Endothelial cell of umbilical vein (primary cell): ENCODE measurements at regions not wholly inside any gene's neighbourhood (a gene's known extent, or its start where the extent isn't known, plus 50 kb on each side); places are given as distances from the start of the nearest gene placed in this dataset.

Experiments
- BruUV-seq: library from RNA; stranded (reverse); fragments of 400-500 nt; replicated peaks from 2 replicates; lab custom pipeline; 2021; lab: Mats Ljungman, UMichigan
- CTCF ChIA-PET: fragments of 300-600, 350-600 bp; sonication (Branson Sonifier 250); formaldehyde crosslinking; loops from one replicate; lab custom pipeline; 2021; ENCODE audit warnings: antibody characterized with exemption, inconsistent platforms; lab: Charles Lee
- POLR2A ChIA-PET: fragments of 300-600, 350-600 bp; sonication (Branson Sonifier 250); formaldehyde crosslinking; loops from one replicate; lab custom pipeline; 2021; ENCODE audit warnings: antibody characterized with exemption, inconsistent platforms; lab: Charles Lee
- DNase-seq: peaks from one replicate; pipeline ENCODE4 v3.0.0-alpha.2; 2011; ENCODE audit warnings: low read depth, low spot score
- FAIRE-seq: peaks from 2 replicates; lab custom pipeline; 2011; peaks lifted over from hg19 to GRCh38; lab: Jason Lieb, UNC
- H2AFZ ChIP-seq: 2 replicates; pipeline ENCODE4 v1.6.0; 2012; ENCODE audit warnings: low read depth, low read length, control low read depth, inconsistent platforms
- H3K27ac ChIP-seq: 2 replicates; pipeline ENCODE4 v1.5.1; 2011; ENCODE audit warnings: low read depth, mild to moderate bottlenecking, control low read depth, low read length, moderate library complexity; ENCODE audit not compliant: insufficient read depth
- H3K27me3 ChIP-seq, 2 experiments: 2 replicates each; pipeline versions ENCODE4 v1.6.0 to v1.6.1; 2011; ENCODE audit warnings: low read length in 2 of 2, mixed read lengths in 1 of 2; ENCODE audit not compliant: control insufficient read depth in 2 of 2, insufficient read depth in 2 of 2
- H3K36me3 ChIP-seq, 2 experiments: 2 replicates in 1 of 2; 3 replicates in 1 of 2; pipeline ENCODE4 v1.5.1; 2011; ENCODE audit warnings: low read length in 2 of 2, mild to moderate bottlenecking in 1 of 2, moderate library complexity in 1 of 2; ENCODE audit not compliant: control insufficient read depth in 2 of 2, insufficient read depth in 2 of 2; ENCODE audit errors: extremely low read depth in 1 of 2
- H3K4me1 ChIP-seq: 3 replicates; pipeline ENCODE4 v1.5.1; 2011; ENCODE audit warnings: mild to moderate bottlenecking, low read length; ENCODE audit not compliant: control insufficient read depth, insufficient read depth; ENCODE audit errors: extremely low read depth
- H3K4me2 ChIP-seq: 2 replicates; pipeline ENCODE4 v1.6.1; 2011; ENCODE audit warnings: low read length, control low read depth, mixed read lengths; ENCODE audit not compliant: insufficient read depth
- H3K4me3 ChIP-seq, 3 experiments: fragments of 200-600 bp in 1 of 3; sonication (generic), shearing (Covaris generic) in 1 of 3; replicated peaks in 1 of 3; 2 replicates each; pipeline ENCODE4 v1.5.1; 2011 to 2016; ENCODE audit warnings: control low read depth in 3 of 3, low read length in 3 of 3, mild to moderate bottlenecking in 2 of 3, inconsistent platforms in 1 of 3, low read depth in 1 of 3, moderate library complexity in 1 of 3; ENCODE audit not compliant: insufficient read depth in 1 of 3
- H3K79me2 ChIP-seq: 2 replicates; pipeline ENCODE4 v1.6.0; 2012; ENCODE audit warnings: low read length, inconsistent platforms; ENCODE audit not compliant: control insufficient read depth, insufficient read depth
- H3K9ac ChIP-seq: replicated peaks from 2 replicates; pipeline ENCODE3; 2011; ENCODE audit warnings: low read length, control low read depth; ENCODE audit not compliant: insufficient read depth; ENCODE audit errors: extremely low read depth
- H3K9me1 ChIP-seq: replicated peaks from 3 replicates; pipeline ENCODE4 v1.6.0; 2011; ENCODE audit warnings: mild to moderate bottlenecking, low read length; ENCODE audit not compliant: control insufficient read depth, insufficient read depth; ENCODE audit errors: extremely low read depth
- H3K9me3 ChIP-seq: replicated peaks from 2 replicates; pipeline ENCODE4 v1.5.1; 2012; ENCODE audit warnings: low read length, inconsistent platforms; ENCODE audit not compliant: control insufficient read depth, insufficient read depth
- H4K20me1 ChIP-seq: replicated peaks from 2 replicates; pipeline ENCODE3; 2011; ENCODE audit warnings: mild to moderate bottlenecking, low read length; ENCODE audit not compliant: control insufficient read depth, insufficient read depth; ENCODE audit errors: extremely low read depth
- CTCF ChIP-seq, 2 donors: IDR thresholded peaks; 1 replicate in 1 of 2; 2 replicates in 1 of 2; pipeline ENCODE4 v1.5.1; 2011; ENCODE audit warnings: low read length in 2 of 2, mild to moderate bottlenecking in 2 of 2, moderate library complexity in 2 of 2, control low read depth in 1 of 2, inconsistent platforms in 1 of 2, low read depth in 1 of 2; ENCODE audit not compliant: insufficient read depth in 1 of 2; ENCODE audit errors: extremely low read depth in 1 of 2
- EZH2 ChIP-seq: IDR thresholded peaks from 2 replicates; pipeline ENCODE4 v1.6.1; 2012; ENCODE audit warnings: borderline replicate concordance, low read depth, mild to moderate bottlenecking, moderate library complexity, low read length, inconsistent platforms; ENCODE audit not compliant: severe bottlenecking
- JUN ChIP-seq: IDR thresholded peaks from 2 replicates; pipeline ENCODE4 v1.6.1; 2011; ENCODE audit warnings: borderline replicate concordance, low read depth; ENCODE audit not compliant: insufficient read length, insufficient read depth
- MAX ChIP-seq: IDR thresholded peaks from 2 replicates; pipeline ENCODE4 v1.6.1; 2011; ENCODE audit not compliant: insufficient read depth, insufficient read length
- MYC ChIP-seq: IDR thresholded peaks from one replicate; pipeline ENCODE4 v1.6.1; 2011; ENCODE audit warnings: mild to moderate bottlenecking, low read depth, low read length
- POLR2A ChIP-seq: IDR thresholded peaks from 2 replicates; pipeline ENCODE4 v1.6.1; 2012; ENCODE audit warnings: low read depth, mild to moderate bottlenecking, control low read depth, low read length
- POLR2AphosphoS5 ChIP-seq: IDR thresholded peaks from 2 replicates; pipeline ENCODE4 v1.6.1; 2012; ENCODE audit warnings: low read depth, mild to moderate bottlenecking, control low read depth, low read length, moderate library complexity; ENCODE audit not compliant: insufficient read depth
- dilution Hi-C: fragments of 300-500 bp; cut with MboI; formaldehyde crosslinking; loops from one replicate; pipeline ENCODE4 v1.15.0; 2019; ENCODE audit warnings: low sequenced_read_pairs; ENCODE audit not compliant: extremely low pct_ligation_motif_present
- intact Hi-C: fragments of 100-400 bp; cut with micrococcal nuclease; formaldehyde crosslinking; loops from one replicate; pipeline ENCODE4 v1.10.0; 2022

- FAIRE-seq = no peak
- BruUV-seq = no TSS peak
- H3K27ac ChIP-seq = no peak overlapping the region
These were observed 437.5 kb downstream of the KIF20B start for GRCh38 chr10:90138844-90139243.

More at GRCh38 chr10:90138844-90139243, 437.5 kb downstream of the KIF20B start:
- Histone ChIP-seq H3K36me3 (no peaks in the 10 kb centered on the region), H3K4me1 (no peaks in the 10 kb centered on the region), H3K9me1 (no peaks in the 10 kb centered on the region), H3K79me2 (no peaks in the 10 kb centered on the region), H3K9ac (no peak overlapping the region), H4K20me1 (no peaks in the 10 kb centered on the region), H3K4me3 (no peak overlapping the region), H3K27me3 (peaks cover 0 to 4% of the 10 kb centered on the region in 2 experiments), H3K4me2 (no peak overlapping the region), H3K9me3 (peaks cover 4% of the 10 kb centered on the region), H2AFZ (no peak overlapping the region)
- dilution Hi-C loops (no loop called here), intact Hi-C loops (loop anchor here (1.0 to 2.0 kb wide), 2 partner anchors 184 to 346 kb away; no protein-coding TSS in a partner anchor)
- ChIA-PET POLR2A (no interaction called here), CTCF (no interaction called here)
- TF ChIP-seq POLR2A (no peak), EZH2 (no peak), MAX (no peak), JUN (no peak), CTCF (IDR thresholded peaks at IDR 0.05; ENCODE audit: extremely low read depth in 1 of 2, insufficient read depth in 1 of 2, low read depth in 1 of 2, low read length in 2 of 2) (peak; percentile 28 to 31), MYC (no peak), POLR2AphosphoS5 (no peak)
- DNase-seq = peak; percentile 6
